Smooth muscle cell (in vitro differentiated cells): ENCODE measurements at regions not wholly inside any gene's neighbourhood (a gene's known extent, or its start where the extent isn't known, plus 50 kb on each side); places are given as distances from the start of the nearest gene placed in this dataset.

Source experiments
- DNase-seq: peaks from one replicate; lab custom pipeline; 2025; ENCODE audit not compliant: unreplicated experiment; lab: John Stamatoyannopoulos, UW
- H2AFZ ChIP-seq: fragments of 200-600 bp; sonication (generic); 2 replicates; pipeline ENCODE4 v1.6.0; 2016; ENCODE audit warnings: antibody characterized with exemption, low read depth, mild to moderate bottlenecking
- H3F3A ChIP-seq: fragments of 200-600 bp; sonication (generic); 2 replicates; pipeline ENCODE4 v1.6.0; 2017; ENCODE audit warnings: antibody characterized with exemption, low read depth
- H3K27ac ChIP-seq: fragments of 200-600 bp; sonication (generic); 2 replicates; pipeline ENCODE4 v1.5.1; 2016; ENCODE audit warnings: low read depth, mild to moderate bottlenecking
- H3K27me3 ChIP-seq: fragments of 200-600 bp; sonication (generic); 2 replicates; pipeline ENCODE4 v1.6.1; 2016; ENCODE audit warnings: low read depth, mild to moderate bottlenecking
- H3K36me3 ChIP-seq: fragments of 200-600 bp; sonication (generic); 2 replicates; pipeline ENCODE4 v1.5.1; 2016; ENCODE audit warnings: low read depth
- H3K4me1 ChIP-seq: fragments of 200-600 bp; sonication (generic); 2 replicates; pipeline ENCODE4 v1.5.1; 2016; ENCODE audit warnings: low read depth
- H3K4me2 ChIP-seq: fragments of 200-600 bp; sonication (generic); 2 replicates; pipeline ENCODE4 v1.6.0; 2016; ENCODE audit warnings: mild to moderate bottlenecking
- H3K4me3 ChIP-seq: fragments of 200-600 bp; sonication (generic); 2 replicates; pipeline ENCODE4 v1.5.1; 2016; ENCODE audit warnings: mild to moderate bottlenecking
- H3K79me2 ChIP-seq: fragments of 200-600 bp; sonication (generic); 2 replicates; pipeline ENCODE4 v1.6.0; 2016; ENCODE audit warnings: low read depth, mild to moderate bottlenecking
- H3K9ac ChIP-seq: fragments of 200-600 bp; sonication (generic); 2 replicates; pipeline ENCODE4 v1.6.0; 2016; ENCODE audit warnings: low read depth
- H3K9me3 ChIP-seq: fragments of 200-600 bp; sonication (generic); replicated peaks from 2 replicates; pipeline ENCODE4 v1.5.1; 2016; ENCODE audit warnings: low read depth
- H4K20me1 ChIP-seq: fragments of 200-600 bp; sonication (generic); 2 replicates; pipeline ENCODE4 v1.6.0; 2016; ENCODE audit warnings: low read depth
- CTCF ChIP-seq: fragments of 200-600 bp; sonication (generic); IDR thresholded peaks from 2 replicates; pipeline ENCODE4 v1.5.1; 2017; ENCODE audit warnings: borderline replicate concordance, mild to moderate bottlenecking, antibody characterized with exemption; ENCODE audit not compliant: insufficient read depth, poor library complexity, severe bottlenecking
- WGBS: methylation state at CpG from one replicate; pipeline ENCODE4 v1.1.7; 2016; ENCODE audit warnings: low lambda C conversion rate; 5-methylcytosine and 5-hydroxymethylcytosine counted together

GRCh38 chr4:130636486-130636885 lies 1540.5 kb downstream of the C4orf33 start:
- H3K27ac ChIP-seq, result no peak overlapping the region
- H3K4me2 ChIP-seq, result no peak overlapping the region
- TF ChIP-seq CTCF, result no peak
- H3K27me3 ChIP-seq, result no peaks in the 10 kb centered on the region
- WGBS, result 75% methylated on average over 5 of the region's 5 CpGs
- no peaks in the 10 kb centered on the region for H3K4me1 ChIP-seq
- no peaks in the 10 kb centered on the region for H3K79me2 ChIP-seq
- H3K9ac ChIP-seq, result no peak overlapping the region
- H3K36me3 ChIP-seq, result no peaks in the 10 kb centered on the region
- no peak for DNase-seq
- no peaks in the 10 kb centered on the region for H3K9me3 ChIP-seq
- no peak overlapping the region for H3K4me3 ChIP-seq
- H2AFZ ChIP-seq, result no peak overlapping the region
- no peaks in the 10 kb centered on the region for H4K20me1 ChIP-seq
- H3F3A ChIP-seq, result no peaks in the 10 kb centered on the region

- 79% methylated on average over 2 of the region's 2 CpGs for WGBS
- no peak for TF ChIP-seq CTCF
- Histone ChIP-seq H2AFZ (no peak overlapping the region), H3K4me2 (no peak overlapping the region), H3K27ac (no peak overlapping the region), H3F3A (no peaks in the 10 kb centered on the region), H3K4me3 (no peak overlapping the region), H3K9ac (no peak overlapping the region), H3K4me1 (no peaks in the 10 kb centered on the region), H4K20me1 (no peaks in the 10 kb centered on the region), H3K36me3 (no peaks in the 10 kb centered on the region), H3K79me2 (no peaks in the 10 kb centered on the region), H3K27me3 (no peaks in the 10 kb centered on the region), H3K9me3 (no peaks in the 10 kb centered on the region)
- no peak for DNase-seq
Measured at GRCh38 chr4:130640592-130640991, 1544.6 kb downstream of the C4orf33 start.

- Histone ChIP-seq H3K9ac (no peak overlapping the region), H3K79me2 (no peaks in the 10 kb centered on the region), H3K4me2 (no peak overlapping the region), H3F3A (no peaks in the 10 kb centered on the region), H3K27me3 (no peaks in the 10 kb centered on the region), H3K27ac (no peak overlapping the region), H2AFZ (no peak overlapping the region), H3K36me3 (no peaks in the 10 kb centered on the region), H3K4me1 (no peaks in the 10 kb centered on the region), H3K9me3 (no peaks in the 10 kb centered on the region), H3K4me3 (no peak overlapping the region), H4K20me1 (no peaks in the 10 kb centered on the region)
- DNase-seq, result no peak
- no peak for TF ChIP-seq CTCF
Measured at GRCh38 chr4:130646886-130647285, 1550.9 kb downstream of the C4orf33 start.

GRCh38 chr4:130648570-130648969 lies 1552.6 kb downstream of the C4orf33 start:
- Histone ChIP-seq H2AFZ (no peak overlapping the region), H3K27me3 (no peaks in the 10 kb centered on the region), H3K4me3 (no peak overlapping the region), H3K9me3 (no peaks in the 10 kb centered on the region), H3F3A (no peaks in the 10 kb centered on the region), H3K27ac (no peak overlapping the region), H3K79me2 (no peaks in the 10 kb centered on the region), H3K4me2 (no peak overlapping the region), H4K20me1 (no peaks in the 10 kb centered on the region), H3K4me1 (no peaks in the 10 kb centered on the region), H3K36me3 (no peaks in the 10 kb centered on the region), H3K9ac (no peak overlapping the region)
- TF ChIP-seq CTCF, result no peak
- DNase-seq, result no peak
- 90% methylated on average over 2 of the region's 2 CpGs for WGBS
